Small intestine (tissue), 7 donors: ENCODE measurements at regions not wholly inside any gene's neighbourhood (a gene's known extent, or its start where the extent isn't known, plus 50 kb on each side); places are given as distances from the start of the nearest gene placed in this dataset.

ENCODE experiments used
- DNase-seq, 2 donors: peaks; one replicate each; pipeline versions ENCODE4 v3.0.0 to v3.0.0-alpha.2; 2013
- FAIRE-seq: peaks from 2 replicates; lab custom pipeline; 2012; peaks lifted over from hg19 to GRCh38; lab: Jason Lieb, UNC
- H3K27ac ChIP-seq, 3 donors: one replicate each; pipeline ENCODE4 v1.5.1; 2013; ENCODE audit warnings: low read length in 2 of 3, mild to moderate bottlenecking in 2 of 3, control low read depth in 1 of 3, inconsistent platforms in 1 of 3, low read depth in 1 of 3, moderate library complexity in 1 of 3
- H3K27me3 ChIP-seq, 3 donors: one replicate each; pipeline ENCODE4 v1.6.1; 2013; ENCODE audit warnings: low read length in 3 of 3, inconsistent platforms in 1 of 3; ENCODE audit not compliant: control insufficient read depth in 3 of 3, insufficient read depth in 3 of 3
- H3K36me3 ChIP-seq, 3 donors: one replicate each; pipeline ENCODE4 v1.6.1; 2013; ENCODE audit warnings: low read length in 3 of 3, inconsistent platforms in 1 of 3, low read depth in 1 of 3, mild to moderate bottlenecking in 1 of 3, moderate library complexity in 1 of 3; ENCODE audit not compliant: control insufficient read depth in 3 of 3, insufficient read depth in 2 of 3
- H3K4me1 ChIP-seq, 3 donors: one replicate each; pipeline ENCODE4 v1.6.1; 2013; ENCODE audit warnings: low read length in 2 of 3, inconsistent platforms in 1 of 3, low read depth in 1 of 3, mild to moderate bottlenecking in 1 of 3, moderate library complexity in 1 of 3; ENCODE audit not compliant: control insufficient read depth in 3 of 3, insufficient read depth in 2 of 3
- H3K4me3 ChIP-seq, 3 donors: one replicate each; pipeline ENCODE4 v1.5.1; 2013; ENCODE audit warnings: low read length in 3 of 3, control low read depth in 1 of 3, inconsistent platforms in 1 of 3, low read depth in 1 of 3, mild to moderate bottlenecking in 1 of 3, moderate library complexity in 1 of 3
- H3K9me3 ChIP-seq, 2 donors: one replicate each; pipeline ENCODE4 v1.6.1; 2013; ENCODE audit warnings: low read depth in 1 of 2, low read length in 1 of 2; ENCODE audit not compliant: control insufficient read depth in 2 of 2, insufficient read depth in 1 of 2
- WGBS, 3 donors: extraction: QIAGEN DNeasy Blood & Tissue Kit; methylation state at CpG; one replicate each; pipeline ENCODE4 v1.1.7; 2013; 5-methylcytosine and 5-hydroxymethylcytosine counted together
- donor health status: healthy with polysubstance abuse.
- donor health status: control.
- donor health status: control.
- donor health status: Bipolar disorder and iron deficiency.
- donor health status: healthy.

DNA sequence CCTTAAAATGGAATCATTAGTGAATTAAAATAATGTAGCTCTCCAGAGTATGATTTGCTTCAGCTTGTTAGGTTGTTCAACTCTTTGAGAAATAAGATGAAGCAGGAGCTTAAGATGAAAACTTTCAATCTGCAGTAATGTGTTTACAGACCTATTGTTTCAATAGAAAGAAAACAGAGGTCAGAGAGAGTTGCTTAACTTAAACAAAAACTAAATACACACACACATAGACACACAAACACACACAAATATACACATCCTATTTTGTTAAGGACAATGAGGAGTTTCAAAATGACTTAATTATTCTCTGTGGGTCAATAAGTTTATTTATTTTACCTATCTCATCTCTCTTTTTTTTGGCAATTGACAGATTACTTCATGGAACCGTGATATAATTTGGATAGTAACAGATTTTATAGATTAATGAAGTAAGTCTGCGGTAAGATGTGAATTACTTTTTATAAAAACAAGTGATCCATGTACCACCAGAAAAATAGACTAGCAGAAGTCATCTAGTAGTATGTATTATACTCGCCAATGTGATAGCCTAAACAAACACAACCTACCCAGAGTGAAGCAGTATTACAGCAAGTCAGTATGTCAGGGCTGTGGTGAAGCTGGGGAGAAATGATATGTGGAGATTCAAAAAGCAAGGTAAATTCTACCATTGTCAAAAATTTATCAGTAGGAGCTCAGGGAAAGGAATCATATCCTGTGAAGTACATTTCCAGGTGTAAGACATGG is 76.7 kb upstream of the DCBLD2 start:
- DNase-seq (no peak), FAIRE-seq (no peak)
- no peaks in the 10 kb centered on the region for H3K9me3 ChIP-seq
- no peaks in the 10 kb centered on the region for H3K27me3 ChIP-seq
- no peaks in the 10 kb centered on the region for H3K36me3 ChIP-seq
- no peak overlapping the region for H3K4me3 ChIP-seq
- H3K27ac ChIP-seq, result no peak overlapping the region
- no peaks in the 10 kb centered on the region for H3K4me1 ChIP-seq
- 18 to 59% (median 43%) methylated on average over 3 of the region's 3 CpGs for WGBS, 3 donors

DNA sequence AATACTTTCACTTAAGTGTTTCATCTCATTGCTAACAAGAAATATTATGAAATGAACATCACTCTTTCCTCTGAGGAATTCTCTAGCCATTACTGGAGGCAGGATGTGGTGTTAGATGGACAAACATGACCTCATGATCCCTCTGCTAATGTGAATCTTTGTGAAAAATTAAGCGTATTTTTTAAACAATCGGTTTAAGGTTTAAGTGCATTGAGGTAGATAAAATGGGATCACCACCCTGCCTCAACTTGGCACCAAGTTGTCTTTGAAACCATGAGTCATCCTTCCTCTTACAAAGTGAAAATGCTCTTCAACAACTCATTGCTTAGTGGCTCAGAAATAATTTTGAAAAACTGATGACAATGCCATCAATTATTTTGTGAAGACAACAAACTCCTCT is 76.0 kb upstream of the DCBLD2 start:
- H3K27me3 ChIP-seq, result no peaks in the 10 kb centered on the region
- no peaks in the 10 kb centered on the region for H3K9me3 ChIP-seq
- WGBS, 3 donors, result 67 to 84% (median 80%) methylated on average over 2 of the region's 2 CpGs
- H3K4me1 ChIP-seq, result no peaks in the 10 kb centered on the region
- DNase-seq (no peak), FAIRE-seq (no peak)
- H3K27ac ChIP-seq, result no peak overlapping the region
- H3K36me3 ChIP-seq, result no peaks in the 10 kb centered on the region
- no peak overlapping the region for H3K4me3 ChIP-seq

- Histone ChIP-seq H3K27ac (no peak overlapping the region), H3K27me3 (no peaks in the 10 kb centered on the region), H3K9me3 (no peaks in the 10 kb centered on the region), H3K4me1 (no peaks in the 10 kb centered on the region), H3K4me3 (no peak overlapping the region), H3K36me3 (no peaks in the 10 kb centered on the region)
- DNase-seq (no peak), FAIRE-seq (no peak)
Measured at GRCh38 chr3:98974442-98974841, 72.9 kb upstream of the DCBLD2 start.

GRCh38 chr3:98972720-98973119 is 71.2 kb upstream of the DCBLD2 start:
- FAIRE-seq, result no peak
- Histone ChIP-seq H3K36me3 (no peaks in the 10 kb centered on the region), H3K27ac (no peak overlapping the region), H3K4me1 (no peaks in the 10 kb centered on the region), H3K4me3 (no peak overlapping the region), H3K9me3 (no peaks in the 10 kb centered on the region), H3K27me3 (no peaks in the 10 kb centered on the region)
- DNase-seq, result no peak
- 55 to 75% (median 65%) methylated on average over 3 of the region's 3 CpGs for WGBS, 3 donors

GRCh38 chr3:98972155-98972554 is 70.7 kb upstream of the DCBLD2 start:
- H3K4me3 ChIP-seq, result no peak overlapping the region
- H3K9me3 ChIP-seq, result no peaks in the 10 kb centered on the region
- 60 to 66% (median 65%) methylated on average over 2 of the region's 2 CpGs for WGBS, 3 donors
- no peaks in the 10 kb centered on the region for H3K4me1 ChIP-seq
- H3K36me3 ChIP-seq, result no peaks in the 10 kb centered on the region
- no peak overlapping the region for H3K27ac ChIP-seq
- FAIRE-seq, result no peak
- DNase-seq, result no peak
- no peaks in the 10 kb centered on the region for H3K27me3 ChIP-seq

DNA sequence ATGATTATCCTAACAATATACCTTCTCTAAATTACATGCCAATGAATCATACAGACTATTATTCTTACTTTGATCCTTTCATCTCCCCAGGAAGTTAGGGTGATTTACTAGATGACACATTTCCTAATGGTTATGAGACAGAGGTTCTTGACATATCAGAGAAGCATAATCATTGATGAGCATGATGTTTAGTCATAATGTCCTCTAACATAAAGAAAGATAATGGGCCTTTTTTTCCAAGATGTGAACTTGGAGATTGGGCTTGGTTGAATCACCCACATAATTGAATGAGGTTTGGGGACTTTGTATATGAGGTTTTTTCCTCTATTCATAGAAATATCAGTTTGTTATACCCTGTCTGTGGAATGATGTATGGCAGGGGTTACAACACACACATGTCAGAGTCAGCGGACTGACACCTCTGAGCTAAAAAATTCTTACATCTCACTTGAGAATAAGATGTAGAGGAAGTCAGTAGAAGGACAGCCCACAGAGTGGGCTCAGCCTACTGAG is 69.7 kb upstream of the DCBLD2 start:
- Histone ChIP-seq H3K27me3 (no peaks in the 10 kb centered on the region), H3K36me3 (no peaks in the 10 kb centered on the region), H3K4me1 (no peaks in the 10 kb centered on the region), H3K27ac (no peak overlapping the region), H3K4me3 (no peak overlapping the region), H3K9me3 (no peaks in the 10 kb centered on the region)
- DNase-seq, result no peak
- WGBS, 3 donors, result 91 to 93% (median 93%) methylated on average over 1 of the region's 1 CpG
- FAIRE-seq, result no peak

- DNase-seq, result no peak
- no peak for FAIRE-seq
- no peak overlapping the region for H3K4me3 ChIP-seq
- H3K27me3 ChIP-seq, result no peaks in the 10 kb centered on the region
- no peaks in the 10 kb centered on the region for H3K4me1 ChIP-seq
- H3K27ac ChIP-seq, result no peak overlapping the region
- no peaks in the 10 kb centered on the region for H3K9me3 ChIP-seq
- H3K36me3 ChIP-seq, result no peaks in the 10 kb centered on the region
Measured at GRCh38 chr3:98969295-98969694, 67.8 kb upstream of the DCBLD2 start.

DNA sequence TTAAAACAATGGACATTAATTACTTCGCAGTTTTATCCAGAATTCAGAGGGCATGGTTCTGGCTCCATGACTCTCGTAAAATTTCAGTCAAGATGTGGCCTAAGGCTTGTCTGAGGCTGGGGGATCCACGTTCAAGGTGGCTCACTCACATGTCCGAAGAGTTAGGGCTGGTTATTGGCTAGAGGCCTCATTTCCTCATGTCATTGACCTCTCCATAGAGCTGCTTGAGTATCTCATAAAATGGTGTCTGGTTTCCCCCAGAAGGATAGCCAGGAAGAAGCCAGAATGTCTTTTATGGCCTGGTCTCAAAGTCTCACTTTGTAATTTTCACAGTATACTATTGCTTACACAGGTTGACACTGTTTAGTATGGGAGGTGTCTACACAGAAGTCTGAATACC is 67.3 kb upstream of the DCBLD2 start:
- FAIRE-seq, result no peak
- WGBS, 3 donors, result 61 to 76% (median 69%) methylated on average over 4 of the region's 4 CpGs

GRCh38 chr3:98968347-98968746 is 66.9 kb upstream of the DCBLD2 start:
- Histone ChIP-seq H3K27me3 (no peaks in the 10 kb centered on the region), H3K9me3 (no peaks in the 10 kb centered on the region), H3K27ac (no peak overlapping the region), H3K4me1 (no peaks in the 10 kb centered on the region), H3K4me3 (no peak overlapping the region), H3K36me3 (no peaks in the 10 kb centered on the region)
- FAIRE-seq (no peak), DNase-seq (no peak)

More for the DNA sequence above, 67.3 kb upstream of the DCBLD2 start:
- Histone ChIP-seq H3K9me3 (no peaks in the 10 kb centered on the region), H3K27me3 (no peaks in the 10 kb centered on the region), H3K4me3 (no peak overlapping the region), H3K4me1 (no peaks in the 10 kb centered on the region), H3K27ac (no peak overlapping the region), H3K36me3 (no peaks in the 10 kb centered on the region)
- DNase-seq, result no peak
